ENCODE measurements at regions not wholly inside any gene's neighbourhood (a gene's known extent, or its start where the extent isn't known, plus 50 kb on each side); places are given as distances from the start of the nearest gene placed in this dataset.

GRCh38 chr6:30799210-30799609 is 54.9 kb upstream of the IER3 start (continued):
- TF ChIP-seq ZNF766 (CRISPR knock-in tag; conservative IDR thresholded peaks at IDR 0.05) (peak; percentile 81), PTTG1 (tag; IDR thresholded peaks at IDR 0.05; ENCODE audit: low read depth) (peak; percentile 54; the same call in 1 of the 2 replicates), MAX (CRISPR knock-in tag; IDR thresholded peaks at IDR 0.05) (no peak), NFE2 (IDR thresholded peaks at IDR 0.05; ENCODE audit: low read depth) (no peak), JUND (IDR thresholded peaks at IDR 0.05; ENCODE audit: borderline replicate concordance, low read depth, low read length) (peak; percentile 7; the same call in 1 of the 2 replicates), JUND (tag; IDR thresholded peaks at IDR 0.05; ENCODE audit: borderline replicate concordance, low read depth, low read length) (no peak), SUPT5H (IDR thresholded peaks at IDR 0.05) (no peak), ZNF584 (CRISPR knock-in tag; IDR thresholded peaks at IDR 0.05; ENCODE audit: low read depth) (peak; percentile 84), RNF2 (IDR thresholded peaks at IDR 0.05) (no peak), ZNF175 (CRISPR knock-in tag; IDR thresholded peaks at IDR 0.05; ENCODE audit: low read depth) (peak; percentile 94), CEBPG (CRISPR knock-in tag; IDR thresholded peaks at IDR 0.05) (no peak), CEBPG (tag; conservative IDR thresholded peaks at IDR 0.05 in 1 of 2, IDR thresholded peaks at IDR 0.05 in 1 of 2) (peak in 1 of 2 experiments; percentile 31; a peak in 1 of 4 replicates), ZNF639 (CRISPR knock-in tag; conservative IDR thresholded peaks at IDR 0.05 in 1 of 2, IDR thresholded peaks at IDR 0.05 in 1 of 2) (peak in 1 of 2 experiments; percentile 58; a peak in 1 of 4 replicates), AFF1 (IDR thresholded peaks at IDR 0.05; ENCODE audit: low read depth in 1 of 2, partially characterized antibody in 2 of 2) (no peak), CHCHD3 (CRISPR knock-in tag; IDR thresholded peaks at IDR 0.05) (no peak), CBFB (CRISPR knock-in tag; IDR thresholded peaks at IDR 0.05) (no peak), DMBX1 (CRISPR knock-in tag; IDR thresholded peaks at IDR 0.05; ENCODE audit: borderline replicate concordance) (peak; percentile 63; the same call in 1 of the 2 replicates), MEF2D (tag; conservative IDR thresholded peaks at IDR 0.05; ENCODE audit: low read depth) (peak; percentile 76), ZNF143 (CRISPR knock-in tag; IDR thresholded peaks at IDR 0.05) (no peak), DDX20 (tag; IDR thresholded peaks at IDR 0.05; ENCODE audit: low read depth) (peak; percentile 66), HINFP (tag; conservative IDR thresholded peaks at IDR 0.05; ENCODE audit: low read depth) (0 out of 2 replicates have a peak, but pooled peaks have one; percentile 40), SIN3B (IDR thresholded peaks at IDR 0.05; ENCODE audit: low read depth) (no peak), RFX7 (CRISPR knock-in tag; IDR thresholded peaks at IDR 0.05) (no peak)

Data from K562 (cell line).